ENCODE measurements at regions not wholly inside any gene's neighbourhood (a gene's known extent, or its start where the extent isn't known, plus 50 kb on each side); places are given as distances from the start of the nearest gene placed in this dataset.

DNA sequence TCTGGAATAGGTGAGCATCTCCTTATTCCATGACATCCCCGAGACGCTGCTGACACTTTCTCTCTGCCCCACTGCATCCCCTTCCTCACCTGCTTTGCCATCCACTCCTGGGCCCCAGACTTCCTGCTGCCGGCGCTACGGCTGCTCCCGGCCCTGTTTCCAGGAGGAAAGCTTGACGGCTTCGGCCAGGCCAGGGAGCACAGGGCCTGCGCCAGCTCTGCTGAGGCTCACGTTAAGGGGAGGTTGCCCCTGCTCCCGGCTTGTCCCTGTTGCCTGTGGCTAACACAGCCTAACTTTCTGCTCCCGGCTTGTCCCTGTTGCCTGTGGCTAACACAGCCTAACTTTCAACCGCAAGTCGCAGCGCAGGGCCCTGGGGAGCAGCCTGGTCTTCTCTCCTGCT lies 177.3 kb upstream of the RGMA start:
- Histone ChIP-seq H3K9me3 (replicated peaks; ENCODE audit: control insufficient read depth, insufficient read depth, low read length) (no peaks in the 10 kb centered on the region; the same call in 2 of the 3 replicates), H3K4me3 (no peak overlapping the region), H3K4me2 (ENCODE audit: control insufficient read depth, insufficient read depth) (no peak overlapping the region), H3K9ac (ENCODE audit: control insufficient read depth, insufficient read depth, low read length) (no peak overlapping the region), H3K27me3 (replicated peaks in 1 of 2; ENCODE audit: control insufficient read depth in 2 of 2, insufficient read depth in 2 of 2, low read length in 1 of 2) (no peaks in the 10 kb centered on the region; a peak in 1 of 4 replicates), H4K20me1 (ENCODE audit: control insufficient read depth, insufficient read depth) (no peaks in the 10 kb centered on the region), H3K4me1 (ENCODE audit: control insufficient read depth, insufficient read depth, low read length) (no peaks in the 10 kb centered on the region), H2AFZ (ENCODE audit: control insufficient read depth, low read depth, low read length) (no peak overlapping the region), H3K36me3 (ENCODE audit: control insufficient read depth in 2 of 2, insufficient read depth in 2 of 2, low read length in 1 of 2) (no peaks in the 10 kb centered on the region), H3K79me2 (ENCODE audit: control insufficient read depth, insufficient read depth, low read length) (no peaks in the 10 kb centered on the region), H3K27ac (ENCODE audit: control insufficient read depth, insufficient read depth) (no peak overlapping the region)
- DNase-seq (ENCODE audit: low read depth, low spot score) (no peak), FAIRE-seq (no peak), ATAC-seq (no peak)
- ChIA-PET RAD21 (ENCODE audit: unreplicated experiment) (no interaction called here), POLR2A (no interaction called here), CTCF (no interaction called here), SMC1A (ENCODE audit: uncharacterized antibody, unreplicated experiment) (interaction anchor here (0.6 kb wide), 1 partner anchor 53 kb away, joined by 3 read pairs; no protein-coding TSS in a partner anchor)
- in situ Hi-C loops (cut with MboI) = no loop called here
- intact Hi-C loops (cut with micrococcal nuclease; ENCODE audit: unreplicated experiment) = no loop called here
- TF ChIP-seq, protein P1, sequence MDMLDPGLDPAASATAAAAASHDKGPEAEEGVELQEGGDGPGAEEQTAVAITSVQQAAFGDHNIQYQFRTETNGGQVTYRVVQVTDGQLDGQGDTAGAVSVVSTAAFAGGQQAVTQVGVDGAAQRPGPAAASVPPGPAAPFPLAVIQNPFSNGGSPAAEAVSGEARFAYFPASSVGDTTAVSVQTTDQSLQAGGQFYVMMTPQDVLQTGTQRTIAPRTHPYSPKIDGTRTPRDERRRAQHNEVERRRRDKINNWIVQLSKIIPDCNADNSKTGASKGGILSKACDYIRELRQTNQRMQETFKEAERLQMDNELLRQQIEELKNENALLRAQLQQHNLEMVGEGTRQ (IDR thresholded peaks at IDR 0.05; ENCODE audit: borderline replicate concordance, low read depth, low read length) = no peak
- TF ChIP-seq SUPT20H (IDR thresholded peaks at IDR 0.05; ENCODE audit: borderline replicate concordance, control insufficient read depth, low read depth, low read length) = no peak
- TF ChIP-seq SMAD5 (IDR thresholded peaks at IDR 0.05; ENCODE audit: low read depth) = no peak
- TF ChIP-seq, protein P2, sequence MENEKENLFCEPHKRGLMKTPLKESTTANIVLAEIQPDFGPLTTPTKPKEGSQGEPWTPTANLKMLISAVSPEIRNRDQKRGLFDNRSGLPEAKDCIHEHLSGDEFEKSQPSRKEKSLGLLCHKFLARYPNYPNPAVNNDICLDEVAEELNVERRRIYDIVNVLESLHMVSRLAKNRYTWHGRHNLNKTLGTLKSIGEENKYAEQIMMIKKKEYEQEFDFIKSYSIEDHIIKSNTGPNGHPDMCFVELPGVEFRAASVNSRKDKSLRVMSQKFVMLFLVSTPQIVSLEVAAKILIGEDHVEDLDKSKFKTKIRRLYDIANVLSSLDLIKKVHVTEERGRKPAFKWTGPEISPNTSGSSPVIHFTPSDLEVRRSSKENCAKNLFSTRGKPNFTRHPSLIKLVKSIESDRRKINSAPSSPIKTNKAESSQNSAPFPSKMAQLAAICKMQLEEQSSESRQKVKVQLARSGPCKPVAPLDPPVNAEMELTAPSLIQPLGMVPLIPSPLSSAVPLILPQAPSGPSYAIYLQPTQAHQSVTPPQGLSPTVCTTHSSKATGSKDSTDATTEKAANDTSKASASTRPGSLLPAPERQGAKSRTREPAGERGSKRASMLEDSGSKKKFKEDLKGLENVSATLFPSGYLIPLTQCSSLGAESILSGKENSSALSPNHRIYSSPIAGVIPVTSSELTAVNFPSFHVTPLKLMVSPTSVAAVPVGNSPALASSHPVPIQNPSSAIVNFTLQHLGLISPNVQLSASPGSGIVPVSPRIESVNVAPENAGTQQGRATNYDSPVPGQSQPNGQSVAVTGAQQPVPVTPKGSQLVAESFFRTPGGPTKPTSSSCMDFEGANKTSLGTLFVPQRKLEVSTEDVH (IDR thresholded peaks at IDR 0.05; ENCODE audit: low read depth, partially characterized antibody) = no peak
- no peak for TF ChIP-seq RFX5 (IDR thresholded peaks at IDR 0.05; ENCODE audit: low read depth, low read length)
- TF ChIP-seq GATAD2B (conservative IDR thresholded peaks at IDR 0.05; ENCODE audit: low read depth) = no peak
- no peak for TF ChIP-seq EP300 (IDR thresholded peaks at IDR 0.05; ENCODE audit: borderline replicate concordance in 1 of 2, control insufficient read depth in 1 of 2, low read depth in 2 of 2, low read length in 2 of 2)
- TF ChIP-seq, protein P3, sequence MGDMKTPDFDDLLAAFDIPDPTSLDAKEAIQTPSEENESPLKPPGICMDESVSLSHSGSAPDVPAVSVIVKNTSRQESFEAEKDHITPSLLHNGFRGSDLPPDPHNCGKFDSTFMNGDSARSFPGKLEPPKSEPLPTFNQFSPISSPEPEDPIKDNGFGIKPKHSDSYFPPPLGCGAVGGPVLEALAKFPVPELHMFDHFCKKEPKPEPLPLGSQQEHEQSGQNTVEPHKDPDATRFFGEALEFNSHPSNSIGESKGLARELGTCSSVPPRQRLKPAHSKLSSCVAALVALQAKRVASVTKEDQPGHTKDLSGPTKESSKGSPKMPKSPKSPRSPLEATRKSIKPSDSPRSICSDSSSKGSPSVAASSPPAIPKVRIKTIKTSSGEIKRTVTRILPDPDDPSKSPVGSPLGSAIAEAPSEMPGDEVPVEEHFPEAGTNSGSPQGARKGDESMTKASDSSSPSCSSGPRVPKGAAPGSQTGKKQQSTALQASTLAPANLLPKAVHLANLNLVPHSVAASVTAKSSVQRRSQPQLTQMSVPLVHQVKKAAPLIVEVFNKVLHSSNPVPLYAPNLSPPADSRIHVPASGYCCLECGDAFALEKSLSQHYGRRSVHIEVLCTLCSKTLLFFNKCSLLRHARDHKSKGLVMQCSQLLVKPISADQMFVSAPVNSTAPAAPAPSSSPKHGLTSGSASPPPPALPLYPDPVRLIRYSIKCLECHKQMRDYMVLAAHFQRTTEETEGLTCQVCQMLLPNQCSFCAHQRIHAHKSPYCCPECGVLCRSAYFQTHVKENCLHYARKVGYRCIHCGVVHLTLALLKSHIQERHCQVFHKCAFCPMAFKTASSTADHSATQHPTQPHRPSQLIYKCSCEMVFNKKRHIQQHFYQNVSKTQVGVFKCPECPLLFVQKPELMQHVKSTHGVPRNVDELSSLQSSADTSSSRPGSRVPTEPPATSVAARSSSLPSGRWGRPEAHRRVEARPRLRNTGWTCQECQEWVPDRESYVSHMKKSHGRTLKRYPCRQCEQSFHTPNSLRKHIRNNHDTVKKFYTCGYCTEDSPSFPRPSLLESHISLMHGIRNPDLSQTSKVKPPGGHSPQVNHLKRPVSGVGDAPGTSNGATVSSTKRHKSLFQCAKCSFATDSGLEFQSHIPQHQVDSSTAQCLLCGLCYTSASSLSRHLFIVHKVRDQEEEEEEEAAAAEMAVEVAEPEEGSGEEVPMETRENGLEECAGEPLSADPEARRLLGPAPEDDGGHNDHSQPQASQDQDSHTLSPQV (IDR thresholded peaks at IDR 0.05) = no peak
- TF ChIP-seq NR2C2 (IDR thresholded peaks at IDR 0.05; ENCODE audit: borderline replicate concordance, control insufficient read depth, insufficient read length, low read depth) = no peak
- TF ChIP-seq, protein P4, sequence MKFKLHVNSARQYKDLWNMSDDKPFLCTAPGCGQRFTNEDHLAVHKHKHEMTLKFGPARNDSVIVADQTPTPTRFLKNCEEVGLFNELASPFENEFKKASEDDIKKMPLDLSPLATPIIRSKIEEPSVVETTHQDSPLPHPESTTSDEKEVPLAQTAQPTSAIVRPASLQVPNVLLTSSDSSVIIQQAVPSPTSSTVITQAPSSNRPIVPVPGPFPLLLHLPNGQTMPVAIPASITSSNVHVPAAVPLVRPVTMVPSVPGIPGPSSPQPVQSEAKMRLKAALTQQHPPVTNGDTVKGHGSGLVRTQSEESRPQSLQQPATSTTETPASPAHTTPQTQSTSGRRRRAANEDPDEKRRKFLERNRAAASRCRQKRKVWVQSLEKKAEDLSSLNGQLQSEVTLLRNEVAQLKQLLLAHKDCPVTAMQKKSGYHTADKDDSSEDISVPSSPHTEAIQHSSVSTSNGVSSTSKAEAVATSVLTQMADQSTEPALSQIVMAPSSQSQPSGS (IDR thresholded peaks at IDR 0.05; ENCODE audit: low read length) = no peak
- no peak for TF ChIP-seq RUNX3 (IDR thresholded peaks at IDR 0.05; ENCODE audit: low read length)
- no TSS peak for BruUV-seq (replicated peaks)
- WGBS (ENCODE audit: insufficient coverage, insufficient replicate concordance, low lambda C conversion rate, missing lambda C conversion rate) = 40% methylated on average over 14 of the region's 15 CpGs

All from GM12878 (cell line).